A549 (cell line): ENCODE measurements at regions not wholly inside any gene's neighbourhood (a gene's known extent, or its start where the extent isn't known, plus 50 kb on each side); places are given as distances from the start of the nearest gene placed in this dataset.

ENCODE experiments used
- ATAC-seq, 2 experiments: fragments of 200-7000 bp in 1 of 2; fragments of >200 bp in 1 of 2; cut with Nextera tagmentation in 1 of 2; cut with Tn5 transposase in 1 of 2; 3 replicates each; pipeline versions ENCODE4 v1.8.0 to v1.9.1; 2018 to 2020; ENCODE audit warnings: mild to moderate bottlenecking in 1 of 2, moderate library complexity in 1 of 2
- CTCF ChIA-PET: fragments of 300-600 bp; sonication (Branson Sonifier 250); formaldehyde crosslinking; extraction: SDS; loops from one replicate; lab custom pipeline; 2021; ENCODE audit warnings: antibody characterized with exemption, inconsistent platforms; lab: Yijun Ruan, JAX
- POLR2A ChIA-PET: fragments of 350-600 bp; formaldehyde crosslinking; extraction: SDS; loops from one replicate; lab custom pipeline; 2021; ENCODE audit warnings: antibody characterized with exemption, inconsistent platforms; lab: Yijun Ruan, JAX
- DNase-seq, 2 experiments: peaks; one replicate each; pipeline versions ENCODE4 v3.0.0 to v3.0.0-alpha.2; 2011 to 2016; ENCODE audit warnings: low read depth in 1 of 2, low spot score in 1 of 2
- FAIRE-seq: peaks from 2 replicates; lab custom pipeline; 2011; peaks lifted over from hg19 to GRCh38; lab: Jason Lieb, UNC
- H3K27ac ChIP-seq, 2 experiments: fragments of >200 bp; sonication (Bioruptor Twin); formaldehyde crosslinking; 3 replicates each; pipeline ENCODE4 v1.5.1; 2016 to 2017
- H3K4me1 ChIP-seq: fragments of >200 bp; sonication (Bioruptor Twin); formaldehyde crosslinking; 3 replicates; pipeline ENCODE4 v1.6.1; 2016
- H3K4me2 ChIP-seq: fragments of >200 bp; sonication (Bioruptor Twin); formaldehyde crosslinking; 3 replicates; pipeline ENCODE4 v1.6.1; 2016
- H3K4me3 ChIP-seq: fragments of >200 bp; sonication (Bioruptor Twin); formaldehyde crosslinking; 3 replicates; pipeline ENCODE4 v1.5.1; 2016
- H3K9me3 ChIP-seq: fragments of >200 bp; sonication (Bioruptor Twin); formaldehyde crosslinking; 3 replicates; pipeline ENCODE4 v1.6.1; 2016
- ATOH8 ChIP-seq: fragments of 250-450 bp; sonication (Bioruptor Pico); IDR thresholded peaks from 2 replicates; pipeline ENCODE4 v1.5.0; 2020; ENCODE audit warnings: low read depth, mild to moderate bottlenecking, moderate library complexity
- BHLHE40 ChIP-seq: IDR thresholded peaks from 2 replicates; pipeline ENCODE4 v1.6.1; 2012; ENCODE audit warnings: low read depth, low read length, inconsistent platforms
- CBX2 ChIP-seq: fragments of 200-600 bp; sonication (generic); IDR thresholded peaks from 2 replicates; pipeline ENCODE4 v1.6.1; 2016; ENCODE audit warnings: low read depth, mild to moderate bottlenecking, borderline replicate concordance
- CEBPB ChIP-seq, 2 experiments: fragments of >200 bp in 1 of 2; sonication (Bioruptor Twin) in 1 of 2; formaldehyde crosslinking in 1 of 2; IDR thresholded peaks; 2 replicates each; pipeline ENCODE4 v1.6.1; 2012 to 2016
- CHD2 ChIP-seq: fragments of 150-350 bp; IDR thresholded peaks from 2 replicates; pipeline ENCODE4 v1.6.1; 2014; ENCODE audit warnings: low read length; ENCODE audit not compliant: partially characterized antibody
- E2F6 ChIP-seq: IDR thresholded peaks from 2 replicates; pipeline ENCODE4 v1.6.1; 2012; ENCODE audit warnings: low read depth, borderline replicate concordance
- EP300 ChIP-seq, 2 experiments: fragments of >200 bp; sonication (Bioruptor Twin); formaldehyde crosslinking; IDR thresholded peaks; 2 replicates in 1 of 2; 3 replicates in 1 of 2; pipeline ENCODE4 v1.6.1; 2016 to 2017
- ESRRA ChIP-seq: fragments of 150-350 bp; IDR thresholded peaks from 2 replicates; pipeline ENCODE4 v1.6.1; 2014; ENCODE audit warnings: mild to moderate bottlenecking, low read length, borderline replicate concordance
- HEYL ChIP-seq: fragments of 250-450 bp; sonication (Bioruptor Pico); IDR thresholded peaks from 2 replicates; pipeline ENCODE4 v1.8.0; 2021; ENCODE audit warnings: mild to moderate bottlenecking, moderate library complexity
- HOXA7 ChIP-seq: fragments of 250-450 bp; sonication (Bioruptor Pico); IDR thresholded peaks from 2 replicates; pipeline ENCODE4 v1.5.0; 2020; ENCODE audit warnings: mild to moderate bottlenecking, moderate library complexity
- JUNB ChIP-seq: fragments of >200 bp; sonication (Bioruptor Twin); formaldehyde crosslinking; IDR thresholded peaks from 2 replicates; pipeline ENCODE4 v1.6.1; 2016
- KDM1A ChIP-seq: fragments of 200-600 bp; sonication (generic); IDR thresholded peaks from 2 replicates; pipeline ENCODE4 v1.6.1; 2016; ENCODE audit warnings: low read depth, mild to moderate bottlenecking
- NFE2L2 ChIP-seq: fragments of 150-350 bp; conservative IDR thresholded peaks from 2 replicates; pipeline ENCODE4 v1.6.1; 2014; ENCODE audit warnings: low read length
- POLR2A ChIP-seq: IDR thresholded peaks from 2 replicates; pipeline ENCODE4 v1.6.1; 2012; ENCODE audit warnings: mild to moderate bottlenecking, low read length
- RARB ChIP-seq: fragments of 250-450 bp; sonication (Bioruptor Pico); IDR thresholded peaks from 2 replicates; pipeline ENCODE4 v1.8.0; 2021; ENCODE audit warnings: mild to moderate bottlenecking, moderate library complexity
- ZC3H11A ChIP-seq: fragments of 450-650 bp; IDR thresholded peaks from 2 replicates; pipeline ENCODE4 v1.6.1; 2014; ENCODE audit warnings: antibody characterized with exemption, mild to moderate bottlenecking
- ZFP36 ChIP-seq: fragments of 450-650 bp; IDR thresholded peaks from 2 replicates; pipeline ENCODE4 v1.6.1; 2014; ENCODE audit warnings: borderline replicate concordance; ENCODE audit not compliant: partially characterized antibody
- ZNF302 ChIP-seq: fragments of 250-450 bp; sonication (Bioruptor Pico); IDR thresholded peaks from 2 replicates; pipeline ENCODE4 v1.9.0; 2021; ENCODE audit warnings: inconsistent platforms, mild to moderate bottlenecking, moderate library complexity
- WGBS: methylation state at CpG from one replicate; pipeline ENCODE4 v1.1.6; 2017; ENCODE audit errors: missing lambda C conversion rate; 5-methylcytosine and 5-hydroxymethylcytosine counted together

GRCh38 chr12:116370886-116371580 is 93.5 kb upstream of the MED13L start:
- WGBS: 90% methylated on average over 21 of the region's 21 CpGs
- TF ChIP-seq NFE2L2: no peak
- TF ChIP-seq CBX2: no peak
- no peak for TF ChIP-seq ZNF302 (CRISPR knock-in tag)
- TF ChIP-seq CHD2: no peak
- TF ChIP-seq ATOH8 (CRISPR knock-in tag): no peak
- no peak for TF ChIP-seq EP300 (IDR thresholded peaks at IDR 0.05)
- TF ChIP-seq ESRRA: no peak
- TF ChIP-seq ZC3H11A: no peak
- Histone ChIP-seq H3K4me1 (peaks cover 75% of the 10 kb centered on the region), H3K9me3 (no peaks in the 10 kb centered on the region), H3K27ac (peak overlapping the region; percentile 93 to 99), H3K4me2 (no peak overlapping the region), H3K4me3 (no peak overlapping the region)
- DNase-seq (no peak), FAIRE-seq (no peak), ATAC-seq (no peak)
- ChIA-PET CTCF (interaction anchor here (1.1 to 1.6 kb wide), 2 partner anchors 13 to 229 kb away, joined by 3 read pairs; no protein-coding TSS in a partner anchor), POLR2A (no interaction called here)

- DNase-seq (no peak), ATAC-seq (no peak), FAIRE-seq (no peak)
- CTCF ChIA-PET: interaction anchor here (1.2 to 1.3 kb wide), 2 partner anchors 41 to 49 kb away, joined by 3 read pairs; no protein-coding TSS in a partner anchor
- TF ChIP-seq KDM1A: peak; percentile 87; the same call in 1 of the 2 replicates
- peak; percentile 61 for TF ChIP-seq ZFP36
- TF ChIP-seq RARB: no peak
- Histone ChIP-seq H3K27ac (peak overlapping the region; percentile 64 to 99), H3K4me2 (no peak overlapping the region), H3K4me1 (peaks cover 75% of the 10 kb centered on the region), H3K9me3 (no peaks in the 10 kb centered on the region), H3K4me3 (no peak overlapping the region)
- WGBS: 95% methylated on average over 6 of the region's 6 CpGs
- POLR2A ChIA-PET: no interaction called here
Measured at GRCh38 chr12:116372815-116373214, 95.3 kb upstream of the MED13L start.

GRCh38 chr12:116373572-116374206 is 96.2 kb upstream of the MED13L start:
- WGBS: 84% methylated on average over 12 of the region's 12 CpGs
- H3K9me3 ChIP-seq: no peaks in the 10 kb centered on the region
- FAIRE-seq (no peak), DNase-seq (no peak), ATAC-seq (no peak)
- H3K4me2 ChIP-seq: no peak overlapping the region
- H3K4me3 ChIP-seq: no peak overlapping the region
- peak overlapping the region; percentile 64 to 99 for H3K27ac ChIP-seq
- no peak for TF ChIP-seq HEYL (CRISPR knock-in tag)
- TF ChIP-seq ZNF302 (CRISPR knock-in tag): no peak
- TF ChIP-seq, all 56 proteins: peak for 0
- ChIA-PET POLR2A (no interaction called here), CTCF (interaction anchor here (0.6 to 1.3 kb wide), 4 partner anchors 8 to 59 kb away, joined by 3 to 4 read pairs (median 3); no protein-coding TSS in a partner anchor)
- peaks cover 78% of the 10 kb centered on the region for H3K4me1 ChIP-seq

GRCh38 chr12:116374207-116374606 is 96.7 kb upstream of the MED13L start:
- Histone ChIP-seq H3K27ac (peak overlapping the region; percentile 64 to 99), H3K9me3 (no peaks in the 10 kb centered on the region), H3K4me3 (no peak overlapping the region), H3K4me1 (peaks cover 79% of the 10 kb centered on the region), H3K4me2 (no peak overlapping the region)
- no peak for ATAC-seq
- DNase-seq: no peak
- CTCF ChIA-PET: interaction anchor here (0.8 to 1.3 kb wide), 2 partner anchors 8 to 42 kb away, joined by 3 to 4 read pairs; no protein-coding TSS in a partner anchor
- TF ChIP-seq JUNB (no peak), KDM1A (peak; percentile 77; the same call in 1 of the 2 replicates)
- POLR2A ChIA-PET: no interaction called here
- FAIRE-seq: no peak
- 86% methylated on average over 3 of the region's 3 CpGs for WGBS

- ChIA-PET CTCF (interaction anchor here (1.2 kb wide), 1 partner anchor 225 kb away, joined by 5 read pairs; no protein-coding TSS in a partner anchor), POLR2A (no interaction called here)
- TF ChIP-seq CEBPB (IDR thresholded peaks at IDR 0.05) (no peak), BHLHE40 (no peak), E2F6 (no peak), HOXA7 (no peak), POLR2A (no peak)
- peaks cover 73% of the 10 kb centered on the region for H3K4me1 ChIP-seq
- FAIRE-seq (no peak), DNase-seq (no peak), ATAC-seq (no peak)
- H3K4me3 ChIP-seq: no peak overlapping the region
- H3K4me2 ChIP-seq: no peak overlapping the region
- 92% methylated on average over 9 of the region's 9 CpGs for WGBS
- no peaks in the 10 kb centered on the region for H3K9me3 ChIP-seq
- H3K27ac ChIP-seq: peak overlapping the region in 1 of 2 experiments; percentile 99; a peak in 4 of 6 replicates
Measured at GRCh38 chr12:116375278-116375842, 97.9 kb upstream of the MED13L start.
